Peyer's patch (tissue), 4 donors: ENCODE measurements at regions not wholly inside any gene's neighbourhood (a gene's known extent, or its start where the extent isn't known, plus 50 kb on each side); places are given as distances from the start of the nearest gene placed in this dataset.

Experiments
- CTCF ChIP-seq, 6 experiments: fragments of 450-650 bp in 4 of 6; fragments of 200-600 bp in 2 of 6; sonication (generic) in 1 of 6; IDR thresholded peaks; one replicate each; pipeline ENCODE4 v1.5.1; 2017 to 2019; ENCODE audit warnings: antibody characterized with exemption in 6 of 6, mild to moderate bottlenecking in 3 of 6, moderate library complexity in 1 of 6
- POLR2A ChIP-seq, 2 donors: fragments of 450-650 bp; IDR thresholded peaks; one replicate each; pipeline ENCODE4 v1.5.1; 2017; ENCODE audit warnings: antibody characterized with exemption in 2 of 2, mild to moderate bottlenecking in 2 of 2, moderate library complexity in 2 of 2

DNA sequence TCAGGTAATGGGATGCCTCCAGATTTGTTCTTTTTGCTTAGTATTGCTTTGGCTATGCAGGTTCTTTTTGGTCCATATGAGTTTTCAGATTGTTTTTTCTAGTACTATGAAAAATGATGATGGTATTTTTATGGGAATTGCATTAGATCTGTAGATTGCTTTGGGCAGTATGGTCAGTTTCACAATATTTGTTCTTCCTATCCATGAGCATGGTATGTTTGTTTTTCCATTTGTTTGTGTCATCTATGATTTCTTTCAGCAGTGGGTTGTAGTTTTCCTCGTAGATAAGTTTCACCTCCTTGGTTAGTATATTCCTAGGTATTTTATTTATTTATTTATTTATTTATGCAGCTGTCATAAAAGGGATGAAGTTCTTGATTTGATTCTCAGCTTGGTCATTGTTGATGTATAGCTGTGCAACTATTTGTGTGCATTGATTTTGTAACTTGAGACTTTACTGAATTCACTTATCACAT, 103.9 kb upstream of the DNAH14 start:
- TF ChIP-seq CTCF (IDR thresholded peaks at IDR 0.05) (no peak), POLR2A (IDR thresholded peaks at IDR 0.05) (no peak)
